GM12874 (cell line): ENCODE measurements at regions not wholly inside any gene's neighbourhood (a gene's known extent, or its start where the extent isn't known, plus 50 kb on each side); places are given as distances from the start of the nearest gene placed in this dataset.

ENCODE experiments used
- CTCF ChIP-seq: IDR thresholded peaks from 2 replicates; pipeline ENCODE4 v1.5.1; 2011; ENCODE audit warnings: low read depth, mild to moderate bottlenecking, control low read depth, low read length, moderate library complexity; ENCODE audit not compliant: insufficient read depth

GRCh38 chr15:29403772-29404171, 134.2 kb upstream of the NSMCE3 start:
- no peak for TF ChIP-seq CTCF

GRCh38 chr15:29401644-29402043, 132.0 kb upstream of the NSMCE3 start:
- no peak for TF ChIP-seq CTCF

- TF ChIP-seq CTCF = no peak
These were observed 131.1 kb upstream of the NSMCE3 start for GRCh38 chr15:29400701-29401100.

- no peak for TF ChIP-seq CTCF
These were observed 129.3 kb upstream of the NSMCE3 start for GRCh38 chr15:29398907-29399306.

GRCh38 chr15:29396176-29396811, 126.7 kb upstream of the NSMCE3 start:
- TF ChIP-seq CTCF = no peak

GRCh38 chr15:29393443-29393842, 123.8 kb upstream of the NSMCE3 start:
- TF ChIP-seq CTCF = no peak

- TF ChIP-seq CTCF = no peak
These were observed 122.7 kb upstream of the NSMCE3 start for GRCh38 chr15:29392358-29392757.
